Medulla oblongata (tissue), 1 donor: ENCODE measurements at regions not wholly inside any gene's neighbourhood (a gene's known extent, or its start where the extent isn't known, plus 50 kb on each side); places are given as distances from the start of the nearest gene placed in this dataset.
A peak's percentile ranks its signal among the peaks of the same experiment; 100 is the strongest.

Experiments
- DNase-seq: peaks from one replicate; pipeline ENCODE4 v3.0.0-alpha.2; 2015; ENCODE audit errors: extremely low spot score

DNA sequence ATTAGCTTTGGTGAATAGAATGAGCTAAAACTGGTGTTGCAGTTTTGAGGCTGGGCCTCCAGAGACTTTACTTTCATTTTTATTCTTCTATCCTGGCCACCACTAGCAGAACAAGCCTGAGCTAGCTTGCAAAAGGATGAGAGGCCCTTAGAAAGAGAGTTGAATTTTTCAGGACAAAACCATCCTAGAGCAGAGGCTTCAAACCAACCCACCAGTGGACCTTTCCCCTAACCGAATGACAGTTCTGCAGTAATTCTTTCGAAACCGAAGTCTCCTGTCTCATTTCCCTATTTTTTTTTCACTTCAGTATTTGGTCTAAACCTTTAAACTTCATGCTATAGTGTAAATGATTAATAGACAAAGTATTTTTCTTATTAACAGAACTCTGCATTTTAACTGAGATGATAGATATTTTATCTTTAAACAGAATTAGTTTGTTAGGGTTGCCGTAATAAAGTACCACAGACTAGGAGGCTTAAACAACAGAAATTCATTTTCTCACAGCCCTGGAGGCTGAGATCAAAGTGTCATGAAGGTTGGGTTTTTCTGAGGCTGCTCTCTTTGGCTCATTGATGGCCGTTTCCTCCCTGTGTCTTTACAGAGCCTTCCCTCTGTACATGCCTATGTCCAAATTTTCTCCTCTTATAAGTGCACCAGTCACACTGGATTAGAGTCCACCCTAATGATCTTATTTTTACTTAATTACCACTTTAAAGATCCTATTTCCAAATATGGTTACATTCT is 80.6 kb upstream of the PAK5 start:
- DNase-seq = peak; percentile 27

DNA sequence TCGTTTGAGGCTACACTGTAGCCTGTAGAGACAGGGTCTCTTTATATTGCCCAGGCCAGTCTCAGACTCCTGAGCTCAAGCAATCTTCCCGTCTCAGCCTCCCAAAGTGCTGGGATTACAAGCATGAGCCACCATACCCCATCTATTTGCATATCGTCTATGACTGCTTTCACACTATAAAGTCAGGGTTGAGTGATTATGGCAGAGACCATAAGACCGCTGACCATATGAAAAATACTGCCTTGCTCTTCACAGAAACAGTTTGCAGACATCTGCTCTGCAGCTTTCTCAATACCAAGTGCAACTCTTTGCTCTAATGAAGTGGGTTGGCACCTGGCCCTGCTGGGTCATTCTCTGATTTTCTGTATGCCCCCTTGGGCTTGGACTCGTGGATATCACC is 79.5 kb upstream of the PAK5 start:
- no peak for DNase-seq

DNA sequence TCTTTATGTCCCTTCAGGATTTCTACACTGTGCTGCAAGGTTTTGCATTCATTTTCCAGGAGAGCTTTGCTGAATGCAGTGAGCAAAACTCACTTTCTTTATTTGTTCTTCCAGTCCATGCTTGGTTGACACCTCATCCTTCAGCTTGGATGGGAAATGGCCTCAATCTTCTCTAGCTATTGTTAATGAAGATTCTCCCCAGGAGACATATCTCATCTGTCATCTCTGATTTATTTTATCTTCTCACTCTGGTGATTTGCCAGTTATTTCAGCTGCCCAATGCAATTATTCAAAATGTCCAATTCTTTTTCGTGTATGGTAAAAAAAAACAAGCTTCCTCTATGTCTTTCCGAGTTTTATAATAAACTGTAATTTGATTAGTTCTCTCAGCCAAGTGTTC is 77.9 kb upstream of the PAK5 start:
- DNase-seq = no peak

DNA sequence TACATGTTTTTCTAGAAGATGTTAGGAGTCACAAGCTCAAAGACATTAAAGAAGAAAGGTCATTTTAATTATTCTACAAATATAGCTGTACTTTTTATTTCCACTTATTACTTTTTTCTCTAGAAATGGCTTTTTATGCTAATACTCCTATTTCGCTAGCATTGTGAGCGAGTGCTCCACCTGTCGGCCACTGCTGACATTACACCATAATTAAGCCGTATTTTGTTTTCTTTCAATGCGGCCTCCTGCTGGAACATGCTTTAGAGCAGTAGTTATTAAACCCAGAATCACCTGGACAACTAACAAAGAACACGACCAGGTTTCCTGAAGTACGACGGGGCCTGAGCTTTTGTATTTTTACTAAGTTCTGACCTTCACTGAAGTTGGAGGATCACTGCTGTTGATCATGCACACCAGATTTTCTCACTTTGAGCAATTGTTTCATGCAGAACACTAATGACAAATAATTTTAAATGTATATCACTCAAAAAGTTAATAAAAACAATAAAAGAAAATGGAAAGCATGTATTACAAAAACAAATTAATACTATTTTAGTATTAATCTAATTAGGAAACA is 74.1 kb upstream of the PAK5 start:
- peak; percentile 62 for DNase-seq

DNA sequence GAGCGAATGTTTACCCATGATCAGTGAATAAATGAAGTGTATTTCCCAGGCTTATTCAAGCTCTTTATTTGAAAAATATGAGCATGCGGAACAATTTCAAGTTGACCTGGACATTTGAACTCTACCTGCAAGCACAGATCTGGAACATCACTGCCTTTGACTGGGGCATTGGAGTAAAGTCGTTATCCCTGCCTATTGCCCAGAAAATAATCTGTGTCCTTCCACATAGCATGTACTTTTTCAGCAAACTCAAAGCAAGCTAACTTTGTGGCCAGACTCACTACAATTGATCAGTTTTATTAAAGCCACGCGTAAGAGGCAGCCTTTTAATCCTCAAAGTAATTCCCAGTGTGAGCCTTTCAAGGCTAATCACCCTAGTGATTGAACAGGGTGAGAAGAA is 73.4 kb upstream of the PAK5 start:
- DNase-seq = no peak

DNA sequence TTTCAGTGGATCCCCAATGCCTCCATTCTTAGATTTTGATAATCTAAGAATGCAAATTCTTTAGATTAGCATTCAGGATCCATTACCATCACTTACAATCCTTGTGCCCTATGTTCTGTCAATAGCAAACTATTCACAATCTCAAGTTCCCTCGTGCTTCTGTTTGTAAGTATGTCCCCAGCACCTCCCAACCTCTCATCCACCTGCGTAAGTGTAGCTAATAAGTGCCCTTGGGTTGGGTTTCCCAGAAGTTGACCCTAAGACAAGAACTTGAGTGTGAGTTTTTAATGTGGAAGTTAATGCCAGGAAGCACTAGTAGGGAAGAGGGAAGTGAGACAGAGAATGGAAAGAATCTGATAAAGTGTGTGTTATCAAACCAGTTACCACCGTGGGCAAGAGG is 72.6 kb upstream of the PAK5 start:
- no peak for DNase-seq

DNA sequence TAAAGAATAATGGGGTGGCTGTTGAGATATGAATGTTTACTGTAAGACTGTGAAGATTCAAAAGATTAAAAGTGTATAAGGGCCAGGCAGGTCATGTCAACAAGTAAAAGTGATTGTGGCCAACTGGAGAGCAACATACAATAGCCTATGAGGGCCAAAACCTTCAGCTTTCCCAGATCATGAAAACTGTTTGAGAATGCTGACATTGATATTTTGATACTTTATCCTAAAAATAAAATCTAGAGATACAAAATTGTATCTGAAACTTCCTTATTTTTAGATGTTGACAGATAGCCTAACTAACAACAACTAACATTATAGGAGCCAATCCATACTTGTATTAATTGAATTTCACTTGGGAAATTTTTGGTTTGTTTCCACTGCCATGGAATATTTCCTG is 70.3 kb upstream of the PAK5 start:
- no peak for DNase-seq

DNA sequence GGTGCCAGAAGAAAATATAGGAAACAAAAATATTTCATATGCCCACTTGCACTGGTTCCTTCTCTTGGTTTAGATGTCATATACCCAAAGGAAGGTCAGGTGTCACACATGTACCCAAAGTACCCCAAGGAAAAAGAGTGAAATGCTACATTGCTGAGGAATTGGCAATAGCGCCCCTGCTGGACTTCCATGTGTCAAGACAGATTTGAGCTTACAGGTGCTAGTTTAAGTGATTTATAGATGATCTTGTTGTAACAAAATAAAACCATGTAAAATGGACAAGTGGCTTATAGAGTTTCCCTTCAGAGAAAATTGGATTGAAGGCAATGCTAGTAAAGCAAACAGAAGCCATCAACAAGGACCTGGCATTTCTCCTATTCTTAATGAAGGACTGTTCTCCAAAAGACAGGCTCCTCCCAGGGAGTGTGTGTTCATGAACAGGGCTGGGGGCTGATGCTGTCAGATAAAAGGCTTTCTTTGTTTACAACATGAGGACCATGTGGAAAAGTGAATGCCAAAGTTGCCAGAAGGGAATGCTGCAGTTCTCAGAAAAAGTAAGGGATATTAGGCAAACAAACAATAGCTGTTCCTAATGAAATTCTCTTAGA is 64.3 kb upstream of the PAK5 start:
- no peak for DNase-seq

DNA sequence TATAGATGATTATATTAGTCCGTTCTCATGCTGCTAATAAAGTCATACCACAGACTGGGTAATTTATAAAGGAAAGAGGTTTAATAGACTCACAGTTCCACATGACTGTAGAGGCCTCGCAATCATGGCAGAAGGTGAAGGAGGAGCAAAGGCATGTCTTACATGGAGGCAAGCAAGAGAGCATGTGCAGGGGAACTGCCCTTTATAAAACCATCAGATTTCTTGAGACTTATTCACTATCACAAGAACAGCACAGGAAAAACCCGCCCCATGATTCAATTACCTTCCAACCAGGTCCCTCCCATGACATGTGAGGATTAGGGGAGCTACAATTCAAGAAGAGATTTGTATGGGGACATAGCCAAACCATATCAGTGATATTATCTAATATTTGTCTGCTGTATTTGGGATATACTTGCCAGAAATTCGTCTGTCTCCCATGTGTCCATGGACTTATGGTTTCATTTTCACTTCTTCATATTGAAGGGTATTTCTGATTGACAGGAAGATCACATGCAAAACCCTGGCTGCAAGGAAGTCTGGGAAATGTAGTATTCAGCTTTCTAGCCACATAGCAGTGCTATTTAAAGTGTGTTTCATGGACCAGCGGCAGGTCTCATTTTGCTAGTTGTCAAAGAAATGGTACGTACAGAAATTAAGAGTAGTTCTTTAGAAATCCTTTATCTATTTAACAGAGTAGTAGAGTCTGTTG is 50.5 kb upstream of the PAK5 start:
- DNase-seq = no peak
